Panc1 (cell line): ENCODE measurements at regions not wholly inside any gene's neighbourhood (a gene's known extent, or its start where the extent isn't known, plus 50 kb on each side); places are given as distances from the start of the nearest gene placed in this dataset.

Experiments
- ATAC-seq: fragments of 200-7000 bp; cut with Tn5 transposase; 2 replicates; pipeline ENCODE4 v1.9.1; 2020; ENCODE audit warnings: mild to moderate bottlenecking, moderate library complexity
- BruUV-seq: library from RNA; stranded (reverse); fragments of 400-500 nt; replicated peaks from 2 replicates; lab custom pipeline; 2021; lab: Mats Ljungman, UMichigan
- CTCF ChIA-PET: fragments of 300-600 bp; sonication (Branson Sonifier 250); formaldehyde crosslinking; loops from one replicate; lab custom pipeline; 2022; ENCODE audit warnings: antibody characterized with exemption; lab: Charles Lee
- POLR2A ChIA-PET: fragments of 300-600 bp; sonication (Branson Sonifier 250); formaldehyde crosslinking; loops from one replicate; lab custom pipeline; 2022; ENCODE audit warnings: antibody characterized with exemption; lab: Charles Lee
- DNase-seq: peaks from one replicate; pipeline ENCODE4 v3.0.0-alpha.2; 2010; ENCODE audit warnings: low read depth, low spot score
- H3K27ac ChIP-seq: 2 replicates; pipeline ENCODE4 v1.5.1; 2011; ENCODE audit warnings: mild to moderate bottlenecking, low read length, inconsistent platforms
- H3K27me3 ChIP-seq: fragments of 200-500 bp; sonication (Bioruptor generic); 2 replicates; pipeline ENCODE4 v1.6.0; 2014; ENCODE audit warnings: low read length, inconsistent platforms; ENCODE audit not compliant: control insufficient read depth, insufficient read depth
- H3K36me3 ChIP-seq: fragments of 200-500 bp; sonication (Bioruptor generic); 2 replicates; pipeline ENCODE4 v1.5.1; 2014; ENCODE audit warnings: inconsistent platforms, mild to moderate bottlenecking, low read length, moderate library complexity; ENCODE audit not compliant: control insufficient read depth, insufficient read depth
- H3K4me1 ChIP-seq: 2 replicates; pipeline ENCODE4 v1.5.1; 2011; ENCODE audit warnings: inconsistent platforms, mild to moderate bottlenecking, low read length, moderate library complexity; ENCODE audit not compliant: control insufficient read depth, insufficient read depth
- H3K4me3 ChIP-seq, 2 experiments: 2 replicates each; pipeline ENCODE4 v1.5.1; 2011 to 2012; ENCODE audit warnings: low read depth in 2 of 2, low read length in 2 of 2, mild to moderate bottlenecking in 2 of 2, inconsistent platforms in 1 of 2, moderate library complexity in 1 of 2
- H3K9me3 ChIP-seq: fragments of 200-500 bp; sonication (Bioruptor generic); 2 replicates; pipeline ENCODE4 v1.5.1; 2014; ENCODE audit warnings: low read depth, mild to moderate bottlenecking, inconsistent platforms, low read length, moderate library complexity; ENCODE audit not compliant: control insufficient read depth, insufficient read depth
- CTCF ChIP-seq: fragments of 450-650 bp; IDR thresholded peaks from 2 replicates; pipeline ENCODE4 v1.5.1; 2017; ENCODE audit warnings: mild to moderate bottlenecking
- POLR2AphosphoS5 ChIP-seq: IDR thresholded peaks from 2 replicates; pipeline ENCODE4 v1.6.1; 2012; ENCODE audit warnings: mild to moderate bottlenecking, low read depth, low read length, moderate library complexity
- REST ChIP-seq, 2 experiments: IDR thresholded peaks; 2 replicates each; pipeline ENCODE4 v1.6.1; 2011 to 2012; ENCODE audit warnings: low read depth in 2 of 2, control low read depth in 1 of 2, low read length in 1 of 2, mild to moderate bottlenecking in 1 of 2, moderate library complexity in 1 of 2; ENCODE audit not compliant: insufficient read depth in 1 of 2
- SIN3A ChIP-seq: IDR thresholded peaks from 2 replicates; pipeline ENCODE4 v1.6.1; 2012; ENCODE audit warnings: low read depth, mild to moderate bottlenecking, low read length, moderate library complexity, borderline replicate concordance; ENCODE audit not compliant: insufficient read depth
- TCF7L2 ChIP-seq: IDR thresholded peaks from 2 replicates; pipeline ENCODE4 v1.6.1; 2011; ENCODE audit warnings: mild to moderate bottlenecking, low read depth, low read length, inconsistent platforms
- in situ Hi-C: cut with HindIII; loops from 2 replicates; pipeline ENCODE4 v1.10.0; 2016; ENCODE audit warnings: low sequenced_read_pairs, low pct_unique_long_range_greater_than_20kb
- intact Hi-C: fragments of 100-400 bp; cut with micrococcal nuclease; formaldehyde crosslinking; loops from one replicate; pipeline ENCODE4 v1.10.0; 2022; ENCODE audit not compliant: unreplicated experiment

- ATAC-seq (no peak), DNase-seq (no peak)
- no peak overlapping the region for H3K27ac ChIP-seq
- H3K9me3 ChIP-seq, result no peaks in the 10 kb centered on the region
- in situ Hi-C loops (no loop called here), intact Hi-C loops (no loop called here)
- ChIA-PET POLR2A (no interaction called here), CTCF (no interaction called here)
- no peaks in the 10 kb centered on the region; the same call in 1 of the 2 replicates for H3K27me3 ChIP-seq
- H3K4me3 ChIP-seq, result no peak overlapping the region
- no TSS peak for BruUV-seq
- TF ChIP-seq POLR2AphosphoS5 (no peak), TCF7L2 (no peak), SIN3A (no peak), CTCF (no peak)
- H3K4me1 ChIP-seq, result no peaks in the 10 kb centered on the region
- no peaks in the 10 kb centered on the region for H3K36me3 ChIP-seq
Measured at GRCh38 chr11:70880416-70880815, 372.0 kb downstream of the SHANK2 start.

- Histone ChIP-seq H3K27me3 (no peaks in the 10 kb centered on the region; the same call in 1 of the 2 replicates), H3K27ac (no peak overlapping the region), H3K4me1 (no peaks in the 10 kb centered on the region), H3K4me3 (no peak overlapping the region), H3K36me3 (no peaks in the 10 kb centered on the region), H3K9me3 (no peaks in the 10 kb centered on the region)
- BruUV-seq, result no TSS peak
- POLR2A ChIA-PET, result no interaction called here
- DNase-seq, result no peak
- CTCF ChIA-PET, result no interaction called here
- no peak for TF ChIP-seq TCF7L2
- TF ChIP-seq REST (IDR thresholded peaks at IDR 0.05; ENCODE audit: insufficient read depth in 1 of 2, low read depth in 2 of 2, low read length in 1 of 2), result no peak
- no peak for TF ChIP-seq CTCF
- TF ChIP-seq SIN3A, result no peak
- no peak for TF ChIP-seq POLR2AphosphoS5
- ATAC-seq, result no peak
- intact Hi-C loops (no loop called here), in situ Hi-C loops (no loop called here)
Measured at GRCh38 chr11:70881948-70882715, 370.2 kb downstream of the SHANK2 start.
